WTC11 (cell line): ENCODE measurements at regions not wholly inside any gene's neighbourhood (a gene's known extent, or its start where the extent isn't known, plus 50 kb on each side); places are given as distances from the start of the nearest gene placed in this dataset.

ENCODE experiments used
- ATAC-seq: fragments of 200-7000 bp; cut with Tn5 transposase; 2 replicates; pipeline ENCODE4 v1.10.0; 2021; ENCODE audit warnings: mild to moderate bottlenecking, moderate library complexity
- CTCF ChIA-PET: fragments of 300-600 bp; sonication (Branson Sonifier 250); formaldehyde crosslinking; loops from one replicate; lab custom pipeline; 2021; ENCODE audit warnings: antibody characterized with exemption; lab: Charles Lee
- POLR2A ChIA-PET: fragments of 350-600 bp; sonication (Branson Sonifier 250); formaldehyde crosslinking; loops from one replicate; lab custom pipeline; 2021; ENCODE audit warnings: antibody characterized with exemption; lab: Charles Lee
- DNase-seq: peaks from one replicate; pipeline ENCODE4 v3.0.0; 2021; ENCODE audit warnings: low spot score
- H3K27ac Mint-ChIP-seq: 2 replicates; pipeline ENCODE4 v1.8.0; 2021; ENCODE audit warnings: mixed read lengths
- H3K27me3 Mint-ChIP-seq: 2 replicates; pipeline ENCODE4 v1.8.0; 2021; ENCODE audit warnings: low read depth, mild to moderate bottlenecking, moderate library complexity, mixed read lengths
- H3K36me3 Mint-ChIP-seq: 2 replicates; pipeline ENCODE4 v1.8.0; 2021; ENCODE audit warnings: mixed read lengths
- H3K4me1 Mint-ChIP-seq: 2 replicates; pipeline ENCODE4 v1.8.0; 2022; ENCODE audit warnings: mixed read lengths
- H3K4me3 Mint-ChIP-seq: 2 replicates; pipeline ENCODE4 v1.8.0; 2021; ENCODE audit warnings: mild to moderate bottlenecking, moderate library complexity, mixed read lengths
- H3K9me3 Mint-ChIP-seq: 2 replicates; pipeline ENCODE4 v1.8.0; 2021; ENCODE audit warnings: mixed read lengths
- ATF1 ChIP-seq: sonication (generic); formaldehyde crosslinking; IDR thresholded peaks from 2 replicates; pipeline ENCODE4 v1.8.1; 2023; ENCODE audit warnings: mild to moderate bottlenecking, moderate library complexity, missing genetic modification reagents
- CREB1 ChIP-seq: sonication (generic); formaldehyde crosslinking; IDR thresholded peaks from 2 replicates; pipeline ENCODE4 v1.8.0; 2023; ENCODE audit warnings: mild to moderate bottlenecking, missing genetic modification reagents
- ESRRA ChIP-seq: sonication (generic); formaldehyde crosslinking; IDR thresholded peaks from 2 replicates; pipeline ENCODE4 v1.8.1; 2022; ENCODE audit warnings: mild to moderate bottlenecking, missing genetic modification reagents, borderline replicate concordance
- ETV6 ChIP-seq: sonication (generic); formaldehyde crosslinking; IDR thresholded peaks from 2 replicates; pipeline ENCODE4 v1.8.1; 2022; ENCODE audit warnings: mild to moderate bottlenecking, missing genetic modification reagents
- GRHL2 ChIP-seq: fragments of 250-450 bp; sonication (Bioruptor Pico); IDR thresholded peaks from 2 replicates; pipeline ENCODE4 v1.8.0; 2022; ENCODE audit warnings: mild to moderate bottlenecking, moderate library complexity; ENCODE audit not compliant: insufficient replicate concordance, severe bottlenecking
- IRF2 ChIP-seq: sonication (generic); formaldehyde crosslinking; IDR thresholded peaks from 2 replicates; pipeline ENCODE4 v1.8.0; 2022; ENCODE audit warnings: low read depth, missing genetic modification reagents, borderline replicate concordance
- NR3C1 ChIP-seq: sonication (generic); formaldehyde crosslinking; conservative IDR thresholded peaks from 2 replicates; pipeline ENCODE4 v1.8.1; 2023; ENCODE audit warnings: low read depth, mild to moderate bottlenecking, missing genetic modification reagents
- PRRX2 ChIP-seq: fragments of 250-450 bp; sonication (Bioruptor Pico); IDR thresholded peaks from 2 replicates; pipeline ENCODE4 v1.8.0; 2021; ENCODE audit warnings: mild to moderate bottlenecking
- SOX15 ChIP-seq: fragments of 250-450 bp; sonication (Bioruptor Pico); IDR thresholded peaks from 2 replicates; pipeline ENCODE4 v1.9.0; 2021; ENCODE audit warnings: mild to moderate bottlenecking
- ZNF232 ChIP-seq: sonication (generic); formaldehyde crosslinking; IDR thresholded peaks from 2 replicates; pipeline ENCODE4 v1.8.0; 2022; ENCODE audit warnings: mild to moderate bottlenecking, missing genetic modification reagents
- ZNF263 ChIP-seq: sonication (generic); formaldehyde crosslinking; IDR thresholded peaks from 2 replicates; pipeline ENCODE4 v1.8.1; 2022; ENCODE audit warnings: low read depth, mild to moderate bottlenecking, moderate library complexity, missing genetic modification reagents
- ZNF423 ChIP-seq: fragments of 250-450 bp; sonication (Bioruptor Pico); IDR thresholded peaks from 2 replicates; pipeline ENCODE4 v2.1.2; 2022; ENCODE audit warnings: mild to moderate bottlenecking, moderate library complexity
- TF ChIP-seq, protein P1 (sequence below): sonication (generic); formaldehyde crosslinking; IDR thresholded peaks from 2 replicates; pipeline ENCODE4 v1.8.1; 2022; ENCODE audit warnings: mild to moderate bottlenecking, missing genetic modification reagents, moderate library complexity, borderline replicate concordance
- TF ChIP-seq, protein P2 (sequence below): fragments of 200-600 bp; IDR thresholded peaks from 2 replicates; pipeline ENCODE4 v1.8.0; 2022; ENCODE audit warnings: antibody characterized with exemption
- TF ChIP-seq, protein P3 (sequence below): sonication (generic); formaldehyde crosslinking; IDR thresholded peaks from 2 replicates; pipeline ENCODE4 v1.8.1; 2023; ENCODE audit warnings: mild to moderate bottlenecking, missing genetic modification reagents, moderate library complexity
- TF ChIP-seq, protein P4 (sequence below): sonication (generic); formaldehyde crosslinking; IDR thresholded peaks from 2 replicates; pipeline ENCODE4 v1.8.1; 2022; ENCODE audit warnings: missing genetic modification reagents, borderline replicate concordance
- TF ChIP-seq, protein P5 (sequence below): fragments of 250-450 bp; sonication (Bioruptor Pico); conservative IDR thresholded peaks from 2 replicates; pipeline ENCODE4 v1.9.0; 2021; ENCODE audit warnings: mild to moderate bottlenecking
- TF ChIP-seq, protein P6 (sequence below): sonication (generic); formaldehyde crosslinking; IDR thresholded peaks from 2 replicates; pipeline ENCODE4 v1.8.1; 2022; ENCODE audit warnings: low read depth, missing genetic modification reagents, borderline replicate concordance
- TF ChIP-seq, protein P7 (sequence below): sonication (generic); formaldehyde crosslinking; IDR thresholded peaks from 2 replicates; pipeline ENCODE4 v1.8.0; 2022; ENCODE audit warnings: mild to moderate bottlenecking, missing genetic modification reagents

DNA sequence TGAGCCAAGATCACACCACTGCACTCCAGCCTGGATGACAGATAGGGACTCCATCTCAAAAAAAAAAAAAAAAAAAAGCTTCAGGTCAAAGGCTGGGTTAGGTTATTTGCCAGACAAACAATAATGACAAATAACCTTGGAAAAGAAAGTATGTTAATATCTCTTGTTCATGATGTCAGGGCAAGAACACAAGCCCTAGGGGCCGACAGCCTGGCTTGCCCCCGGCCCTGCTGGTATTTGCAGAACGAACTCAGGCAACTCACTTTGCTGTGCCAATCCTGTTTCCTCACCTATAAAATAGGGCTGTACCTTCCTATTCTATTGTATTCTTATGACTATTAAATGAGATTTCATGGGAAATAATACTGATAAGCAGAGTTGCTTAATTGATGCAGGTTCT lies 75.4 kb upstream of the CDC42EP3 start:
- ATAC-seq = no peak
- no peak for TF ChIP-seq ZNF232 (CRISPR knock-in tag)
- TF ChIP-seq, protein P1, sequence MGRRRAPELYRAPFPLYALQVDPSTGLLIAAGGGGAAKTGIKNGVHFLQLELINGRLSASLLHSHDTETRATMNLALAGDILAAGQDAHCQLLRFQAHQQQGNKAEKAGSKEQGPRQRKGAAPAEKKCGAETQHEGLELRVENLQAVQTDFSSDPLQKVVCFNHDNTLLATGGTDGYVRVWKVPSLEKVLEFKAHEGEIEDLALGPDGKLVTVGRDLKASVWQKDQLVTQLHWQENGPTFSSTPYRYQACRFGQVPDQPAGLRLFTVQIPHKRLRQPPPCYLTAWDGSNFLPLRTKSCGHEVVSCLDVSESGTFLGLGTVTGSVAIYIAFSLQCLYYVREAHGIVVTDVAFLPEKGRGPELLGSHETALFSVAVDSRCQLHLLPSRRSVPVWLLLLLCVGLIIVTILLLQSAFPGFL (CRISPR knock-in tag) = no peak
- TF ChIP-seq ZNF263 (CRISPR knock-in tag) = no peak
- no peak for TF ChIP-seq ESRRA (CRISPR knock-in tag)
- TF ChIP-seq, protein P2, sequence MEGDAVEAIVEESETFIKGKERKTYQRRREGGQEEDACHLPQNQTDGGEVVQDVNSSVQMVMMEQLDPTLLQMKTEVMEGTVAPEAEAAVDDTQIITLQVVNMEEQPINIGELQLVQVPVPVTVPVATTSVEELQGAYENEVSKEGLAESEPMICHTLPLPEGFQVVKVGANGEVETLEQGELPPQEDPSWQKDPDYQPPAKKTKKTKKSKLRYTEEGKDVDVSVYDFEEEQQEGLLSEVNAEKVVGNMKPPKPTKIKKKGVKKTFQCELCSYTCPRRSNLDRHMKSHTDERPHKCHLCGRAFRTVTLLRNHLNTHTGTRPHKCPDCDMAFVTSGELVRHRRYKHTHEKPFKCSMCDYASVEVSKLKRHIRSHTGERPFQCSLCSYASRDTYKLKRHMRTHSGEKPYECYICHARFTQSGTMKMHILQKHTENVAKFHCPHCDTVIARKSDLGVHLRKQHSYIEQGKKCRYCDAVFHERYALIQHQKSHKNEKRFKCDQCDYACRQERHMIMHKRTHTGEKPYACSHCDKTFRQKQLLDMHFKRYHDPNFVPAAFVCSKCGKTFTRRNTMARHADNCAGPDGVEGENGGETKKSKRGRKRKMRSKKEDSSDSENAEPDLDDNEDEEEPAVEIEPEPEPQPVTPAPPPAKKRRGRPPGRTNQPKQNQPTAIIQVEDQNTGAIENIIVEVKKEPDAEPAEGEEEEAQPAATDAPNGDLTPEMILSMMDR = no peak
- TF ChIP-seq, protein P3, sequence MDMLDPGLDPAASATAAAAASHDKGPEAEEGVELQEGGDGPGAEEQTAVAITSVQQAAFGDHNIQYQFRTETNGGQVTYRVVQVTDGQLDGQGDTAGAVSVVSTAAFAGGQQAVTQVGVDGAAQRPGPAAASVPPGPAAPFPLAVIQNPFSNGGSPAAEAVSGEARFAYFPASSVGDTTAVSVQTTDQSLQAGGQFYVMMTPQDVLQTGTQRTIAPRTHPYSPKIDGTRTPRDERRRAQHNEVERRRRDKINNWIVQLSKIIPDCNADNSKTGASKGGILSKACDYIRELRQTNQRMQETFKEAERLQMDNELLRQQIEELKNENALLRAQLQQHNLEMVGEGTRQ = no peak
- TF ChIP-seq, protein P4, sequence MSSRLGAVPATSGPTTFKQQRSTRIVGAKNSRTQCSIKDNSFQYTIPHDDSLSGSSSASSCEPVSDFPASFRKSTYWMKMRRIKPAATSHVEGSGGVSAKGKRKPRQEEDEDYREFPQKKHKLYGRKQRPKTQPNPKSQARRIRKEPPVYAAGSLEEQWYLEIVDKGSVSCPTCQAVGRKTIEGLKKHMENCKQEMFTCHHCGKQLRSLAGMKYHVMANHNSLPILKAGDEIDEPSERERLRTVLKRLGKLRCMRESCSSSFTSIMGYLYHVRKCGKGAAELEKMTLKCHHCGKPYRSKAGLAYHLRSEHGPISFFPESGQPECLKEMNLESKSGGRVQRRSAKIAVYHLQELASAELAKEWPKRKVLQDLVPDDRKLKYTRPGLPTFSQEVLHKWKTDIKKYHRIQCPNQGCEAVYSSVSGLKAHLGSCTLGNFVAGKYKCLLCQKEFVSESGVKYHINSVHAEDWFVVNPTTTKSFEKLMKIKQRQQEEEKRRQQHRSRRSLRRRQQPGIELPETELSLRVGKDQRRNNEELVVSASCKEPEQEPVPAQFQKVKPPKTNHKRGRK (CRISPR knock-in tag) = no peak
- TF ChIP-seq ETV6 (CRISPR knock-in tag) = no peak
- TF ChIP-seq GRHL2 (CRISPR knock-in tag) = no peak
- TF ChIP-seq IRF2 (CRISPR knock-in tag) = no peak
- TF ChIP-seq PRRX2 (CRISPR knock-in tag) = no peak
- TF ChIP-seq ATF1 = no peak
- no peak for TF ChIP-seq SOX15 (CRISPR knock-in tag)
- TF ChIP-seq CREB1 (CRISPR knock-in tag) = no peak
- TF ChIP-seq, protein P5, sequence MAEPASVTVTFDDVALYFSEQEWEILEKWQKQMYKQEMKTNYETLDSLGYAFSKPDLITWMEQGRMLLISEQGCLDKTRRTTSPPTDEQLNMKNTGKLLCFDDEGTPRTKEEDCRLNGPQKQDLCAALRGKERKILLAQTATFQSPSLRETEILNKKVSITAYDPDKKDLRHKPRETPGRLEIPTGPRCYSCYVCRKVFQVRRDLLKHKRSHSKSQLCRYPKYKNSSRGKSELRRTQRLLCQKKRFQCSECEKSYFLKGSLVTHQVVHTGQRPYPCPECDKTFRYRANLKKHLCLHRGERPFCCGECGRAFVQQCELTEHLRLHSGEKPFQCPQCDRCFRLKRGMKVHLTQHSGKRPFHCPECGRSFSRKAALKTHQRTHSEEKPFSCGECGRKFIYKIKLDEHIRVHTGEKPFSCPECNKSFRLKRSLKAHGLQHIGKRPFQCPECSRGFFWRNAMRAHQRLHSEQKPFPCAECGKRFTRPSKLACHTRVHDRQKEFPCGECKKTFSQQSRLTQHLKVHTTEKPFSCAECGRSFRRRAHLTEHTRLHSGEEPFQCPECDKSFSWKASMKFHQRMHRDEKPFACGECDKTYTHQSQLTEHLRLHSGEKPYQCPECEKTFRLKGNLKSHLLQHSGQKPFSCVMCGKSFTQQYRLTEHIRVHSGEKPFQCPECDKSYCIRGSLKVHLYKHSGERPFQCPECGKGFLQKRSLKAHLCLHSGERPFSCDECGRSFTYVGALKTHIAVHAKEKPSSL (CRISPR knock-in tag) = no peak
- TF ChIP-seq, protein P6, sequence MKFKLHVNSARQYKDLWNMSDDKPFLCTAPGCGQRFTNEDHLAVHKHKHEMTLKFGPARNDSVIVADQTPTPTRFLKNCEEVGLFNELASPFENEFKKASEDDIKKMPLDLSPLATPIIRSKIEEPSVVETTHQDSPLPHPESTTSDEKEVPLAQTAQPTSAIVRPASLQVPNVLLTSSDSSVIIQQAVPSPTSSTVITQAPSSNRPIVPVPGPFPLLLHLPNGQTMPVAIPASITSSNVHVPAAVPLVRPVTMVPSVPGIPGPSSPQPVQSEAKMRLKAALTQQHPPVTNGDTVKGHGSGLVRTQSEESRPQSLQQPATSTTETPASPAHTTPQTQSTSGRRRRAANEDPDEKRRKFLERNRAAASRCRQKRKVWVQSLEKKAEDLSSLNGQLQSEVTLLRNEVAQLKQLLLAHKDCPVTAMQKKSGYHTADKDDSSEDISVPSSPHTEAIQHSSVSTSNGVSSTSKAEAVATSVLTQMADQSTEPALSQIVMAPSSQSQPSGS (CRISPR knock-in tag) = no peak
- TF ChIP-seq ZNF423 (CRISPR knock-in tag) = no peak
- no peak for TF ChIP-seq NR3C1
- TF ChIP-seq, protein P7, sequence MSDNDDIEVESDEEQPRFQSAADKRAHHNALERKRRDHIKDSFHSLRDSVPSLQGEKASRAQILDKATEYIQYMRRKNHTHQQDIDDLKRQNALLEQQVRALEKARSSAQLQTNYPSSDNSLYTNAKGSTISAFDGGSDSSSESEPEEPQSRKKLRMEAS (CRISPR knock-in tag) = no peak
- TF ChIP-seq, all 79 proteins: peak for 0
- Mint-ChIP-seq H3K27me3 (no peaks in the 10 kb centered on the region), H3K36me3 (no peaks in the 10 kb centered on the region), H3K27ac (no peak overlapping the region), H3K4me1 (no peaks in the 10 kb centered on the region), H3K9me3 (no peaks in the 10 kb centered on the region), H3K4me3 (no peak overlapping the region)
- ChIA-PET POLR2A (no interaction called here), CTCF (no interaction called here)
- DNase-seq = no peak
